OCI-LY1 (cell line): ENCODE measurements at regions not wholly inside any gene's neighbourhood (a gene's known extent, or its start where the extent isn't known, plus 50 kb on each side); places are given as distances from the start of the nearest gene placed in this dataset.
"Not testable (repeated sequence)": the region's sequence is repeated elsewhere in the genome, so short reads cannot be mapped to it uniquely, and the experiment has no call there.

ENCODE experiments used
- H2AFZ ChIP-seq: fragments of 200-600 bp; sonication (generic), shearing (Covaris generic); 2 replicates; pipeline ENCODE4 v1.6.0; 2014; ENCODE audit warnings: antibody characterized with exemption, mild to moderate bottlenecking, low read length
- H3F3A ChIP-seq: fragments of 200-600 bp; sonication (generic), shearing (Covaris generic); 2 replicates; pipeline ENCODE4 v1.6.0; 2014; ENCODE audit warnings: mild to moderate bottlenecking, antibody characterized with exemption, low read length, moderate library complexity; ENCODE audit not compliant: insufficient read depth
- H3K27ac ChIP-seq: fragments of 200-600 bp; sonication (generic); 2 replicates; pipeline ENCODE4 v1.5.1; 2014; ENCODE audit warnings: low read length, mixed run types, mild to moderate bottlenecking, low read depth; ENCODE audit not compliant: poor library complexity, severe bottlenecking
- H3K27me3 ChIP-seq: fragments of 200-600 bp; sonication (generic); 2 replicates; pipeline ENCODE4 v1.6.0; 2014; ENCODE audit warnings: antibody characterized with exemption, mild to moderate bottlenecking, low read length, moderate library complexity; ENCODE audit not compliant: insufficient read depth
- H3K36me3 ChIP-seq: fragments of 200-600 bp; sonication (generic); 2 replicates; pipeline ENCODE4 v1.6.1; 2014; ENCODE audit warnings: mild to moderate bottlenecking, antibody characterized with exemption, low read length, moderate library complexity, mixed read lengths; ENCODE audit not compliant: insufficient read depth
- H3K4me1 ChIP-seq: fragments of 200-600 bp; sonication (generic); 2 replicates; pipeline ENCODE4 v1.5.1; 2014; ENCODE audit warnings: mild to moderate bottlenecking, low read length, moderate library complexity; ENCODE audit not compliant: insufficient read depth, severe bottlenecking
- H3K4me2 ChIP-seq: fragments of 200-600 bp; sonication (generic), shearing (Covaris generic); 2 replicates; pipeline ENCODE4 v1.6.1; 2014; ENCODE audit warnings: low read length
- H3K4me3 ChIP-seq: fragments of 200-600 bp; sonication (generic); 2 replicates; pipeline ENCODE4 v1.5.1; 2014; ENCODE audit warnings: low read length, low read depth, mild to moderate bottlenecking, mixed read lengths; ENCODE audit not compliant: poor library complexity, severe bottlenecking
- H3K79me2 ChIP-seq: fragments of 200-600 bp; shearing (Covaris generic); 2 replicates; pipeline ENCODE4 v1.6.1; 2016; ENCODE audit warnings: mixed run types, low read length, mixed read lengths; ENCODE audit not compliant: insufficient read depth
- H3K9ac ChIP-seq: fragments of 200-600 bp; sonication (generic), shearing (Covaris generic); 2 replicates; pipeline ENCODE4 v1.6.1; 2014; ENCODE audit warnings: mild to moderate bottlenecking, low read length, mixed read lengths
- H3K9me2 ChIP-seq: fragments of 200-600 bp; sonication (generic), shearing (Covaris generic); 2 replicates; pipeline ENCODE4 v1.6.1; 2014; ENCODE audit warnings: low read depth, mild to moderate bottlenecking, low read length, mixed read lengths
- H3K9me3 ChIP-seq: fragments of 200-600 bp; shearing (Covaris generic); 2 replicates; pipeline ENCODE4 v1.6.1; 2014; ENCODE audit warnings: low read length, mixed read lengths
- H4K20me1 ChIP-seq: fragments of 200-600 bp; sonication (generic), shearing (Covaris generic); 2 replicates; pipeline ENCODE4 v1.6.0; 2016; ENCODE audit warnings: mild to moderate bottlenecking, low read length; ENCODE audit not compliant: insufficient read depth
- EZH2 ChIP-seq: fragments of 200-600 bp; sonication (generic), shearing (Covaris generic); IDR thresholded peaks from 2 replicates; pipeline ENCODE4 v1.8.0; 2017; ENCODE audit warnings: borderline replicate concordance, mixed run types, mild to moderate bottlenecking, antibody characterized with exemption, low read length, moderate library complexity, mixed read lengths
- TF ChIP-seq, protein P1 (sequence below): fragments of 200-600 bp; sonication (generic), shearing (Covaris generic); IDR thresholded peaks from 2 replicates; pipeline ENCODE4 v1.5.1; 2017; ENCODE audit warnings: mild to moderate bottlenecking, antibody characterized with exemption, low read length, moderate library complexity, mixed read lengths

DNA sequence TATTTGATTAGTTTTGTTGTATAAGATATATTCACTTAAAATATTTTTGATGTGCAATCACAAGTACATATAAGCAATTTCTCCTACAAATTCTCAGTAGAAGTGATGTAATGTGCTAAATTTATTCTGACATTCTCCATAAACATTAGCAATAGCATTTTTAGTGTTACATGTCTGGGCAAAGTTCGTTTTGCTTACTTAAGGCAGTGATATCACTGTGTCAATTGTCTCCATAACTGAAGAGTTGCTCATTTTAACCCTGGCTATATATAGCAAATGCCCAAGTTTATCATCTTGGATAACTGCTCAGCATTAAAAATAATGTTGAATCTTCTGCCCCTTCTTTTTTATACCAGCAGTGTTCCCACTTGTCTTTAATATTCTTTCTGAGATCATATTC is 340.0 kb upstream of the NDST4 start:
- TF ChIP-seq, protein P1, sequence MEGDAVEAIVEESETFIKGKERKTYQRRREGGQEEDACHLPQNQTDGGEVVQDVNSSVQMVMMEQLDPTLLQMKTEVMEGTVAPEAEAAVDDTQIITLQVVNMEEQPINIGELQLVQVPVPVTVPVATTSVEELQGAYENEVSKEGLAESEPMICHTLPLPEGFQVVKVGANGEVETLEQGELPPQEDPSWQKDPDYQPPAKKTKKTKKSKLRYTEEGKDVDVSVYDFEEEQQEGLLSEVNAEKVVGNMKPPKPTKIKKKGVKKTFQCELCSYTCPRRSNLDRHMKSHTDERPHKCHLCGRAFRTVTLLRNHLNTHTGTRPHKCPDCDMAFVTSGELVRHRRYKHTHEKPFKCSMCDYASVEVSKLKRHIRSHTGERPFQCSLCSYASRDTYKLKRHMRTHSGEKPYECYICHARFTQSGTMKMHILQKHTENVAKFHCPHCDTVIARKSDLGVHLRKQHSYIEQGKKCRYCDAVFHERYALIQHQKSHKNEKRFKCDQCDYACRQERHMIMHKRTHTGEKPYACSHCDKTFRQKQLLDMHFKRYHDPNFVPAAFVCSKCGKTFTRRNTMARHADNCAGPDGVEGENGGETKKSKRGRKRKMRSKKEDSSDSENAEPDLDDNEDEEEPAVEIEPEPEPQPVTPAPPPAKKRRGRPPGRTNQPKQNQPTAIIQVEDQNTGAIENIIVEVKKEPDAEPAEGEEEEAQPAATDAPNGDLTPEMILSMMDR: no peak
- no peak for TF ChIP-seq EZH2
- no peak overlapping the region for H3K27ac ChIP-seq
- H3K9me2 ChIP-seq: no peaks in the 10 kb centered on the region
- H3K4me2 ChIP-seq: no peak overlapping the region
- H3K9ac ChIP-seq: no peak overlapping the region
- no peak overlapping the region for H3K4me3 ChIP-seq
- no peaks in the 10 kb centered on the region for H3K9me3 ChIP-seq
- H3K79me2 ChIP-seq: no peaks in the 10 kb centered on the region
- no peaks in the 10 kb centered on the region for H3K4me1 ChIP-seq
- H2AFZ ChIP-seq: no peak overlapping the region
- no peaks in the 10 kb centered on the region for H4K20me1 ChIP-seq
- no peaks in the 10 kb centered on the region for H3F3A ChIP-seq
- no peaks in the 10 kb centered on the region for H3K36me3 ChIP-seq
- no peaks in the 10 kb centered on the region for H3K27me3 ChIP-seq

DNA sequence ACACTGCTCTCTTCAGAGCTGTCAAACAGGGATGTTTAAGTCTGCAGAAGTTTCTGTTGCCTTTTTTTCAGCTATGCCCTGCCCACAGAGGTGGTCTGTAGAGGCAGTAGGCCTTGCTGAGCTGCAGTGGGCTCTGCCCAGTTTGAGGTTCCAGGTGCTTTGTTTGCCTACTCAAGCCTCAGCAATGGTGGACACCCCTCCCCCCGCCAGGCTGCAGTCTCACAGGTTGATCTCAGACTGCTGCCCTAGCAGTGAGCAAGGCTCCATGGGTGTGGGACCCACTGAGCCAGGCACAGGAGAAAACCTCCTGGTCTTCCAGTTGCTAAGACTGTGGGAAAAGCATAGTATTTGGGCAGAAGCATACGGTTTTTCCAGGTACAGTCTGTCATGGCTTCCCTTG is 338.8 kb upstream of the NDST4 start:
- not testable (repeated sequence) for H3F3A ChIP-seq, H3K4me2 ChIP-seq, H2AFZ ChIP-seq, H3K79me2 ChIP-seq, H3K36me3 ChIP-seq, H3K9me2 ChIP-seq, H3K9me3 ChIP-seq, H3K27me3 ChIP-seq, H3K9ac ChIP-seq, H4K20me1 ChIP-seq, H3K27ac ChIP-seq, H3K4me1 ChIP-seq, H3K4me3 ChIP-seq

DNA sequence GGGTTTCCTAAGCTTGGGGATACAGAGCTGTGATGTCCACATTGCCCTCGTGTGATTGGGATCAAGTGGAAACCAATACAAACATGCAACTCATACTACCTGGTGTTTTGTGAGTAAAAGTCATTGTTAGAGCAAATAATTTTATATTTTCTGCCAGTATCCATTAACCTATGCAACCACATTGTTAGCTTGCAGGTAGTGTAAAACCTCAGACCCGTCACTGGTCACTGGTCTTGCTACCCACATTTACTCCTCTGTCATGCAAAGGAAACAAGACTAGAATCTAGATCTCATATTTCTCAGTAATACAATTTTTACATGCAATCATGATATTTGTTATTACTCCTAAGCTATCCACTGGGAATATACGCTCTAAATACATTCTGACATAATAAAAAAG is 324.3 kb upstream of the NDST4 start:
- no peaks in the 10 kb centered on the region for H3F3A ChIP-seq
- no peak overlapping the region for H3K9ac ChIP-seq
- H3K4me1 ChIP-seq: no peaks in the 10 kb centered on the region
- no peaks in the 10 kb centered on the region for H4K20me1 ChIP-seq
- no peak overlapping the region for H2AFZ ChIP-seq
- H3K79me2 ChIP-seq: no peaks in the 10 kb centered on the region
- no peak overlapping the region for H3K4me3 ChIP-seq
- H3K36me3 ChIP-seq: no peaks in the 10 kb centered on the region
- TF ChIP-seq EZH2: no peak
- TF ChIP-seq, protein P1: no peak
- H3K9me3 ChIP-seq: no peaks in the 10 kb centered on the region
- no peaks in the 10 kb centered on the region for H3K27me3 ChIP-seq
- no peaks in the 10 kb centered on the region for H3K9me2 ChIP-seq
- H3K27ac ChIP-seq: no peak overlapping the region
- H3K4me2 ChIP-seq: no peak overlapping the region

DNA sequence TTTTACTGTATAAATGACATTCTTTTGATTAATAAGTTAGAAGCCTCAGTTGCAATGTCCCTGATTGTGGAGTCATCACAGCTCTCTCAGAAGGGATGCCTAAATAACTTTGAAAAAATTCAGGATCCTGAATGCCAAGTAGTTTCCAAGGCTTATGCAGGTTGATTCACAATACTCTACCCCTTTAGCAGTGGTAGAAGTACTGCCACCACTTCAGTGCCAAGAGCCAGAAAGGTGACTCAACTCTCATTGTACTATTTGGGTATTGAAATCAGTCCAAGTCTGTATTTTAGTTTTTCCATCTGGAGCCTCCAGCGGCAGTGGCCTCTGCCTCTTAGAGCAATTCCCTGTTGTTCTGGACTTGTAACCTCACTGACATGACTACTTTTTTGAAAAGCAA is 320.1 kb upstream of the NDST4 start:
- Histone ChIP-seq H3K36me3 (no peaks in the 10 kb centered on the region), H2AFZ (no peak overlapping the region), H4K20me1 (no peaks in the 10 kb centered on the region), H3K79me2 (no peaks in the 10 kb centered on the region), H3K9me3 (no peaks in the 10 kb centered on the region), H3F3A (no peaks in the 10 kb centered on the region), H3K4me1 (no peaks in the 10 kb centered on the region), H3K9ac (no peak overlapping the region), H3K4me3 (no peak overlapping the region), H3K27ac (no peak overlapping the region), H3K9me2 (no peaks in the 10 kb centered on the region), H3K27me3 (no peaks in the 10 kb centered on the region), H3K4me2 (no peak overlapping the region)
- no peak for TF ChIP-seq EZH2
- TF ChIP-seq, protein P1: no peak
